Lung (tissue), 11 donors: ENCODE measurements at regions not wholly inside any gene's neighbourhood (a gene's known extent, or its start where the extent isn't known, plus 50 kb on each side); places are given as distances from the start of the nearest gene placed in this dataset.

Source experiments
- ATAC-seq: fragments of 200-7000 bp; cut with Tn5 transposase; one replicate; pipeline ENCODE4 v1.9.1; 2020; ENCODE audit warnings: moderate number of reproducible peaks; ENCODE audit not compliant: insufficient read depth, low FRiP score
- DNase-seq, 3 donors: peaks; one replicate each; pipeline ENCODE4 v3.0.0-alpha.2; 2013 to 2017
- H3K27ac ChIP-seq, 2 donors: one replicate each; pipeline ENCODE4 v1.5.1; 2013; ENCODE audit warnings: mild to moderate bottlenecking in 2 of 2, moderate library complexity in 2 of 2, control low read depth in 1 of 2, inconsistent platforms in 1 of 2, low read depth in 1 of 2, low read length in 1 of 2
- H3K27me3 ChIP-seq, 3 donors: one replicate each; pipeline ENCODE4 v1.5.1; 2013; ENCODE audit warnings: low read length in 2 of 3; ENCODE audit not compliant: control insufficient read depth in 3 of 3, insufficient read depth in 3 of 3
- H3K36me3 ChIP-seq, 4 donors: one replicate each; pipeline ENCODE4 v1.5.1; 2013; ENCODE audit warnings: low read length in 4 of 4, mild to moderate bottlenecking in 1 of 4, moderate library complexity in 1 of 4; ENCODE audit not compliant: control insufficient read depth in 4 of 4, insufficient read depth in 4 of 4
- H3K4me1 ChIP-seq, 5 donors: one replicate each; pipeline ENCODE4 v1.5.1; 2013; ENCODE audit warnings: low read length in 5 of 5, mild to moderate bottlenecking in 2 of 5, moderate library complexity in 1 of 5; ENCODE audit not compliant: control insufficient read depth in 5 of 5, insufficient read depth in 5 of 5
- H3K4me3 ChIP-seq: one replicate; pipeline ENCODE4 v1.5.1; 2013; ENCODE audit warnings: mild to moderate bottlenecking, control low read depth, moderate library complexity
- H3K9ac ChIP-seq, 2 donors: one replicate each; pipeline ENCODE4 v1.5.1; 2013; ENCODE audit warnings: low read length in 2 of 2, control low read depth in 1 of 2; ENCODE audit not compliant: insufficient read depth in 1 of 2
- H3K9me3 ChIP-seq, 4 donors: one replicate each; pipeline ENCODE4 v1.5.1; 2013; ENCODE audit warnings: low read length in 3 of 4, mild to moderate bottlenecking in 1 of 4, moderate library complexity in 1 of 4; ENCODE audit not compliant: control insufficient read depth in 4 of 4, insufficient read depth in 3 of 4
- CTCF ChIP-seq: IDR thresholded peaks from 2 replicates; pipeline ENCODE4 v1.5.1; 2012; ENCODE audit warnings: mild to moderate bottlenecking; ENCODE audit errors: control extremely low read depth, extremely low read depth
- WGBS, 2 donors: extraction: QIAGEN DNeasy Blood & Tissue Kit; methylation state at CpG; one replicate each; pipeline ENCODE4 v1.1.7; 2013; 5-methylcytosine and 5-hydroxymethylcytosine counted together
- donor health status: control.
- donor health status: control.
- donor health status: Bipolar disorder and iron deficiency.
- donor health status: healthy.
- donor health status: DM: yes; HTN: yes; CAD: no.

GRCh38 chr2:52193804-52194203, 1161.9 kb upstream of the NRXN1 start:
- no peak overlapping the region for H3K27ac ChIP-seq
- 61 to 62% methylated on average over 2 of the region's 2 CpGs for WGBS, 2 donors
- no peak overlapping the region for H3K4me3 ChIP-seq
- H3K4me1 ChIP-seq = no peaks in the 10 kb centered on the region
- no peak overlapping the region for H3K9ac ChIP-seq
- TF ChIP-seq CTCF = no peak
- H3K36me3 ChIP-seq = no peaks in the 10 kb centered on the region
- no peaks in the 10 kb centered on the region for H3K27me3 ChIP-seq
- DNase-seq (no peak), ATAC-seq (no peak)
- no peaks in the 10 kb centered on the region for H3K9me3 ChIP-seq

- H3K36me3 ChIP-seq = no peaks in the 10 kb centered on the region
- no peak for DNase-seq
- no peak for TF ChIP-seq CTCF
- H3K27me3 ChIP-seq = no peaks in the 10 kb centered on the region
- H3K9me3 ChIP-seq = no peaks in the 10 kb centered on the region
- WGBS, 2 donors = 49 to 65% methylated on average over 4 of the region's 4 CpGs
- H3K9ac ChIP-seq = no peak overlapping the region
- no peaks in the 10 kb centered on the region for H3K4me1 ChIP-seq
- no peak overlapping the region for H3K27ac ChIP-seq
- no peak overlapping the region for H3K4me3 ChIP-seq
- ATAC-seq = no peak
Measured at GRCh38 chr2:52192656-52193055, 1160.7 kb upstream of the NRXN1 start.

DNA sequence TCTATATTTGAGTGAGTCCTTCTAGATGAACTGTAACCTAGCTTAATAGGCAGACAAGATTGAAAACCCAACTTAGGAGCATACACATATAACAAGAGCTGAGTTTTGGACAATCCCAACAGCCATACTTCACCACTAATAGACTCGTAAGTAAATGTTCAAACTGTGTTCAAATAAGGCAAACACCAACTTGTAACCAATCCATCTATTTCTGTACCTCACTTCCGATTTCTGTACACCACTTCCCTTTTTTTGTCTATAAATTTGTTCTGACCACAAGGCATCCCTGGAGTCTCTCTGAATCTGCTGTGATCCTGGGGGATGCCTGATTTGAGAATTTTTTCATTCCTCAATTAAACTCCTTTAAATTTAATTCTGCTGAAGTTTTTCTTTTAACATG, 1149.1 kb upstream of the NRXN1 start:
- no peak for TF ChIP-seq CTCF
- no peaks in the 10 kb centered on the region for H3K9me3 ChIP-seq
- no peaks in the 10 kb centered on the region for H3K4me1 ChIP-seq
- H3K36me3 ChIP-seq = no peaks in the 10 kb centered on the region
- no peak for DNase-seq
- H3K9ac ChIP-seq = no peak overlapping the region
- no peak overlapping the region for H3K27ac ChIP-seq
- 26 to 58% methylated on average over 2 of the region's 2 CpGs for WGBS, 2 donors
- no peak for ATAC-seq
- no peaks in the 10 kb centered on the region for H3K27me3 ChIP-seq
- no peak overlapping the region for H3K4me3 ChIP-seq

DNA sequence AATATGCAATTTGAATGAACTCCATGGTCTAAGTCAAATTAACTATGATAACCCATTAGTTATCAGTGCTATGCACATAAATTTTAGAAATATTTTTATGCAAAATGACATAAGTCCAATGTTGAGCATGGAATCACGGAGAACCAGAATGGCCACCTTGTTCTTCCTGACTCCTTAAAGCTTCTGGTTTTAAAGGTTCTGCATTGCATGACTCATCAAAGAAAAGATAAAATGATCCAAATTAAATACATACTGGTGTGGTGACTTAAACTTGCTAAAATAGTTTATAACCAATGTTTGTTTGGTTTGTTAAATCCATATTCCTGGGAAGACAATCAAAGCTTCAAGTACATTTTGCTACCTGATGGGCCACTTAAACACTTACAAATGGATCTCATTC, 1146.9 kb upstream of the NRXN1 start:
- no peak for ATAC-seq
- H3K9me3 ChIP-seq = peaks cover 0 to 3% (median 0%) of the 10 kb centered on the region in 4 donors
- 84 to 92% methylated on average over 1 of the region's 1 CpG for WGBS, 2 donors

More for the DNA sequence above, 1146.9 kb upstream of the NRXN1 start:
- no peak for DNase-seq
- no peak for TF ChIP-seq CTCF
- no peaks in the 10 kb centered on the region for H3K27me3 ChIP-seq
- H3K4me3 ChIP-seq = no peak overlapping the region
- H3K4me1 ChIP-seq = no peaks in the 10 kb centered on the region
- no peak overlapping the region for H3K9ac ChIP-seq
- H3K36me3 ChIP-seq = no peaks in the 10 kb centered on the region
- H3K27ac ChIP-seq = no peak overlapping the region
